OCI-LY7 (cell line): ENCODE measurements at regions not wholly inside any gene's neighbourhood (a gene's known extent, or its start where the extent isn't known, plus 50 kb on each side); places are given as distances from the start of the nearest gene placed in this dataset.

Source experiments
- BruUV-seq: library from RNA; stranded (reverse); fragments of 400-500 nt; replicated peaks from 2 replicates; lab custom pipeline; 2021; lab: Mats Ljungman, UMichigan
- CTCF ChIA-PET: fragments of 300-600 bp; sonication (Branson Sonifier 250); formaldehyde crosslinking; loops from one replicate; lab custom pipeline; 2022; ENCODE audit warnings: antibody characterized with exemption; ENCODE audit not compliant: unreplicated experiment; lab: Charles Lee
- POLR2A ChIA-PET: fragments of 300-600 bp; sonication (Branson Sonifier 250); formaldehyde crosslinking; loops from one replicate; lab custom pipeline; 2022; ENCODE audit warnings: antibody characterized with exemption; lab: Charles Lee
- DNase-seq: peaks from one replicate; pipeline ENCODE4 v3.0.0-alpha.2; 2015; ENCODE audit warnings: low spot score
- H2AFZ ChIP-seq: fragments of 200-600 bp; sonication (generic), shearing (Covaris generic); 2 replicates; pipeline ENCODE4 v1.6.1; 2014; ENCODE audit warnings: mild to moderate bottlenecking, antibody characterized with exemption, low read length, moderate library complexity
- H3K27ac ChIP-seq: fragments of 200-600 bp; sonication (generic); 2 replicates; pipeline ENCODE4 v1.5.1; 2014; ENCODE audit warnings: mixed run types, low read depth, mild to moderate bottlenecking, moderate library complexity, low read length, inconsistent platforms; ENCODE audit not compliant: poor library complexity, severe bottlenecking
- H3K36me3 ChIP-seq: fragments of 200-600 bp; sonication (generic); 2 replicates; pipeline ENCODE4 v1.6.1; 2014; ENCODE audit warnings: mild to moderate bottlenecking, antibody characterized with exemption, low read length, moderate library complexity, mixed read lengths; ENCODE audit not compliant: insufficient read depth
- H3K4me1 ChIP-seq: fragments of 200-600 bp; sonication (generic); 2 replicates; pipeline ENCODE4 v1.5.1; 2014; ENCODE audit warnings: mild to moderate bottlenecking, low read length; ENCODE audit not compliant: insufficient read depth, poor library complexity, severe bottlenecking
- H3K4me2 ChIP-seq: fragments of 200-600 bp; sonication (generic); 2 replicates; pipeline ENCODE4 v1.6.1; 2014; ENCODE audit warnings: mild to moderate bottlenecking, low read length
- H3K4me3 ChIP-seq: fragments of 200-600 bp; sonication (generic); 2 replicates; pipeline ENCODE4 v1.5.1; 2014; ENCODE audit warnings: mild to moderate bottlenecking, low read depth, low read length; ENCODE audit not compliant: poor library complexity, severe bottlenecking
- H3K79me2 ChIP-seq: fragments of 200-600 bp; sonication (generic); 2 replicates; pipeline ENCODE4 v1.6.1; 2016; ENCODE audit warnings: low read depth, mild to moderate bottlenecking, low read length, moderate library complexity, mixed read lengths; ENCODE audit not compliant: insufficient read depth
- H3K9me2 ChIP-seq: fragments of 200-600 bp; sonication (generic); 2 replicates; pipeline ENCODE4 v1.6.1; 2016; ENCODE audit warnings: mild to moderate bottlenecking, low read length, mixed read lengths; ENCODE audit not compliant: insufficient read depth
- H3K9me3 ChIP-seq: fragments of 200-600 bp; sonication (generic); 2 replicates; pipeline ENCODE4 v1.6.1; 2014; ENCODE audit warnings: mild to moderate bottlenecking, mixed run types, low read length, mixed read lengths
- H4K20me1 ChIP-seq: fragments of 200-600 bp; sonication (generic); 2 replicates; pipeline ENCODE4 v1.6.1; 2014; ENCODE audit warnings: mild to moderate bottlenecking, antibody characterized with exemption, low read length, moderate library complexity, mixed read lengths; ENCODE audit not compliant: insufficient read depth
- EZH2phosphoT487 ChIP-seq: fragments of 200-600 bp; sonication (generic); IDR thresholded peaks from 2 replicates; pipeline ENCODE4 v1.6.1; 2018; ENCODE audit warnings: low read depth, borderline replicate concordance, mild to moderate bottlenecking, mixed run types, antibody characterized with exemption, low read length, moderate library complexity, mixed read lengths
- intact Hi-C: fragments of 100-400 bp; cut with micrococcal nuclease; formaldehyde crosslinking; loops from one replicate; pipeline ENCODE4 v1.10.0; 2022; ENCODE audit not compliant: unreplicated experiment
- TF ChIP-seq, protein P1 (sequence below): fragments of 200-600 bp; sonication (generic); conservative IDR thresholded peaks from 2 replicates; pipeline ENCODE4 v1.5.1; 2014; ENCODE audit warnings: mild to moderate bottlenecking, antibody characterized with exemption, low read length, moderate library complexity, mixed read lengths

DNA sequence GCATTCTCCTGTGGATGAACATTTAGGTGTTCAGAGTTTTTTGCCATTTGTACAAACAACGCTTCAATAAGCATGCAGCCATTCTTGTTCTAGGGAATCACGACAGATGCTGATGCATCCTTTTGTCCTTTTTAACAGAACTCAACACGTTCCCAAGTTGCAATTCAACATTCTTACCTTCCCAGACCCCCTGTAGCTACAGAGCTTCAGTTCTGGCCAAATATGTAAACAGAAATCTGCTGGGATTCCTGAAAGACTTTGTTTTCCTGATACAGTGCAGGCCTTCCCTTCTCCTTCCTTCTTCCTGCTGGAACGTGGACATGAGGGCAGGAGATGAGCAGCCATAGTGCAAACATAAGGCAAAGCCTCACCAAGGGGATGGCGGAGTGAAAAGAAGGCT lies 59.1 kb upstream of the SPATA12 start:
- Histone ChIP-seq H3K4me2 (no peak overlapping the region), H4K20me1 (no peaks in the 10 kb centered on the region), H3K9me2 (no peaks in the 10 kb centered on the region), H3K79me2 (no peaks in the 10 kb centered on the region), H3K36me3 (peaks cover 12% of the 10 kb centered on the region; the same call in 1 of the 2 replicates), H3K4me1 (peaks cover 2% of the 10 kb centered on the region), H2AFZ (no peak overlapping the region), H3K4me3 (no peak overlapping the region), H3K27ac (no peak overlapping the region), H3K9me3 (no peaks in the 10 kb centered on the region)
- no TSS peak for BruUV-seq
- intact Hi-C loops = no loop called here
- ChIA-PET POLR2A (interaction anchor here (1.0 kb wide), 1 partner anchor 12 kb away, joined by 3 read pairs; no protein-coding TSS in a partner anchor), CTCF (no interaction called here)
- no peak for DNase-seq
- TF ChIP-seq, protein P1, sequence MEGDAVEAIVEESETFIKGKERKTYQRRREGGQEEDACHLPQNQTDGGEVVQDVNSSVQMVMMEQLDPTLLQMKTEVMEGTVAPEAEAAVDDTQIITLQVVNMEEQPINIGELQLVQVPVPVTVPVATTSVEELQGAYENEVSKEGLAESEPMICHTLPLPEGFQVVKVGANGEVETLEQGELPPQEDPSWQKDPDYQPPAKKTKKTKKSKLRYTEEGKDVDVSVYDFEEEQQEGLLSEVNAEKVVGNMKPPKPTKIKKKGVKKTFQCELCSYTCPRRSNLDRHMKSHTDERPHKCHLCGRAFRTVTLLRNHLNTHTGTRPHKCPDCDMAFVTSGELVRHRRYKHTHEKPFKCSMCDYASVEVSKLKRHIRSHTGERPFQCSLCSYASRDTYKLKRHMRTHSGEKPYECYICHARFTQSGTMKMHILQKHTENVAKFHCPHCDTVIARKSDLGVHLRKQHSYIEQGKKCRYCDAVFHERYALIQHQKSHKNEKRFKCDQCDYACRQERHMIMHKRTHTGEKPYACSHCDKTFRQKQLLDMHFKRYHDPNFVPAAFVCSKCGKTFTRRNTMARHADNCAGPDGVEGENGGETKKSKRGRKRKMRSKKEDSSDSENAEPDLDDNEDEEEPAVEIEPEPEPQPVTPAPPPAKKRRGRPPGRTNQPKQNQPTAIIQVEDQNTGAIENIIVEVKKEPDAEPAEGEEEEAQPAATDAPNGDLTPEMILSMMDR = no peak
- TF ChIP-seq EZH2phosphoT487 = no peak

GRCh38 chr3:57000012-57000411 lies 60.5 kb upstream of the SPATA12 start:
- H3K9me3 ChIP-seq = no peaks in the 10 kb centered on the region
- no peaks in the 10 kb centered on the region for H3K9me2 ChIP-seq
- H3K27ac ChIP-seq = no peak overlapping the region
- TF ChIP-seq, protein P1 = no peak
- no peak for TF ChIP-seq EZH2phosphoT487
- POLR2A ChIA-PET = interaction anchor here (0.9 kb wide), 1 partner anchor 15 kb away, joined by 3 read pairs; no protein-coding TSS in a partner anchor
- peaks cover 14% of the 10 kb centered on the region for H3K4me1 ChIP-seq
- no peaks in the 10 kb centered on the region for H4K20me1 ChIP-seq
- no peak overlapping the region for H3K4me2 ChIP-seq
- no peak overlapping the region for H2AFZ ChIP-seq
- DNase-seq = no peak
- intact Hi-C loops = no loop called here
- BruUV-seq = no TSS peak
- CTCF ChIA-PET = interaction anchor here (1.6 kb wide), 1 partner anchor 14 kb away, joined by 5 read pairs; no protein-coding TSS in a partner anchor
- H3K79me2 ChIP-seq = no peaks in the 10 kb centered on the region
- peaks cover 12% of the 10 kb centered on the region; the same call in 1 of the 2 replicates for H3K36me3 ChIP-seq
- H3K4me3 ChIP-seq = no peak overlapping the region

- Histone ChIP-seq H3K27ac (no peak overlapping the region), H3K4me3 (no peak overlapping the region), H3K4me1 (peaks cover 17% of the 10 kb centered on the region), H2AFZ (no peak overlapping the region), H4K20me1 (no peaks in the 10 kb centered on the region), H3K4me2 (no peak overlapping the region), H3K79me2 (no peaks in the 10 kb centered on the region), H3K9me2 (no peaks in the 10 kb centered on the region), H3K9me3 (no peaks in the 10 kb centered on the region), H3K36me3 (peaks cover 12% of the 10 kb centered on the region; the same call in 1 of the 2 replicates)
- intact Hi-C loops = loop anchor here (5.0 kb wide), 1 partner anchor 173 kb away; no protein-coding TSS in a partner anchor
- no TSS peak for BruUV-seq
- CTCF ChIA-PET = interaction anchor here (1.6 kb wide), 1 partner anchor 15 kb away, joined by 5 read pairs; no protein-coding TSS in a partner anchor
- no peak for DNase-seq
- POLR2A ChIA-PET = interaction anchor here (0.9 kb wide), 1 partner anchor 15 kb away, joined by 3 read pairs; no protein-coding TSS in a partner anchor
- TF ChIP-seq EZH2phosphoT487 = no peak
- TF ChIP-seq, protein P1 = no peak
Observed at GRCh38 chr3:56999547-56999946, 60.9 kb upstream of the SPATA12 start.
